NCI-H510A treated with DMSO at 0.1 percent for 48 hours (cell line): ENCODE measurements at regions not wholly inside any gene's neighbourhood (a gene's known extent, or its start where the extent isn't known, plus 50 kb on each side); places are given as distances from the start of the nearest gene placed in this dataset.
A peak's percentile ranks its signal among the peaks of the same experiment; 100 is the strongest.
"Not testable (repeated sequence)": the region's sequence is repeated elsewhere in the genome, so short reads cannot be mapped to it uniquely, and the experiment has no call there.

Experiments
- DNase-seq: peaks from one replicate; lab custom pipeline; 2025; lab: John Stamatoyannopoulos, UW

DNA sequence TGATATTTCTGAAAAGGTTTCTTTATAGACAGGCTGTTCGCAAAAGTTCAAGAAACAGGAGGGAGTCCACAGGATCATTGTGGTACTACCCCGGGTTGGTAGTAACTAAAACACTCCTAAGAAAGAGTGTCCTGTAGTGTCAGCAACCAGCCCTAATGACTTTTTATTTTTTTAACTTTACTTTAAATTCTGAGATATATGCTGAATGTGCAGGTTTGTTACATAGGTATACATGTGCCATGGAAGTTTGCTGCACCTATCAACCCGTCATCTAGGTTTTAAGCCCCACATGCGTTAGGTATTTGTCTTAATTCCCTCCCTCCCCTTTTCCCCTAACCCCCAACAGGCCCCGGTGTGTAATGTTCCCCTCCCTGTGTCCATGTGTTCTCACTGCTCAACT is 1396.9 kb upstream of the ZEB2 start:
- DNase-seq: no peak

DNA sequence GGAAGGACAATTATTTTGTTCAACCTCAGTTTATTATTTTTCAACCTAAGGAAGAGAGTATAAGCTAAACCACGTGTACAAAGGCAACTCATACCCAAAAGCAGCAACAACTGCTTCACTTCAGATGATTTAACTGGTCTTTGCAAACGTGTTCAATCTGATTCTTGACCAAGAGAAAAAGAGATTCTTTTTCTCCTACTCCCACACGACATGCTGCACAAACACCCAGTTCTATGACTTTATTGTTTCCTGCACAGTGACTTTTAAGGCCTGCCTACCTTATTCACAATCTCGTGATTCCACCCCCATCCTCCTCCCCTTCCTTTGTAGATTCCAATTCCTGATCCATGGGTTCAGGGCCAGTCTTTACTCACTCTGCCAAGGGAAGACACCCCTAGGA is 1394.8 kb upstream of the ZEB2 start:
- no peak for DNase-seq

DNA sequence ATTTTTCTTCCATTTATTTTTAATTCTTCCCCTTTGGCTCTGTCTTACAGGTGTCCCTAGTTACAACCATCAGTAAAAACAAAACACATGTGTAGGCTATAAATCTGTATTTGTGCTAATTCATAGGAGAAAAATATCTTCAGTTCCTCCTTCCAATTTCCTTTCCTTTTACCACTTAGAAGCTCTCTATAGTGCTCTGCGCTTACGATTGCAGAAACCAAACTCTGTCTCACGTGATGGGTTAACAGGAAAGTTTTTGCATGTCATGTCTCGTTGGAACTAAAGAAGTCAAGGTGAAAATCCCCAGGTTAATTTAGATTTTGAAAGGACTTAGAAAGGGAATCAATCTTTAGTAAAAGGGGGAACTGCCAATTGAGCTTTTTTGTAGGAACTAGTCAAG is 1390.5 kb upstream of the ZEB2 start:
- no peak for DNase-seq

DNA sequence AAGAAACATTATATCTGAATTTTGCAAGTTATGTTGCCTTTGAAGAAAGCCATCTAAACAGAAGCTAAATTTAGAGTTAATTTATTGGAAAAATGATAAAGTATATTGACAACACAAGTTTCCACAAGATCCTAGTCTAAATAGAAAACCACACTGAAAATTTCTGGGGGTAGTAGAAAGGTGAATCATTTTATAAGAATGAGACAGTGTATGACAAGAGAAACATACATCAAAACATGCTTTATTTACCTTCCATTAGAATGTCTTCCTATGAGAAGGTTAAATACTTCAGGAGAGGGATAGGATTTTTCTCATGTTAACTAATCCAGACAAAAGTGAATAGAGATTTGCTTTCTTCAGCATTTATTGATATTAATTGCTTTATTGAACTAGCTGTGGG is 1389.8 kb upstream of the ZEB2 start:
- DNase-seq: no peak

DNA sequence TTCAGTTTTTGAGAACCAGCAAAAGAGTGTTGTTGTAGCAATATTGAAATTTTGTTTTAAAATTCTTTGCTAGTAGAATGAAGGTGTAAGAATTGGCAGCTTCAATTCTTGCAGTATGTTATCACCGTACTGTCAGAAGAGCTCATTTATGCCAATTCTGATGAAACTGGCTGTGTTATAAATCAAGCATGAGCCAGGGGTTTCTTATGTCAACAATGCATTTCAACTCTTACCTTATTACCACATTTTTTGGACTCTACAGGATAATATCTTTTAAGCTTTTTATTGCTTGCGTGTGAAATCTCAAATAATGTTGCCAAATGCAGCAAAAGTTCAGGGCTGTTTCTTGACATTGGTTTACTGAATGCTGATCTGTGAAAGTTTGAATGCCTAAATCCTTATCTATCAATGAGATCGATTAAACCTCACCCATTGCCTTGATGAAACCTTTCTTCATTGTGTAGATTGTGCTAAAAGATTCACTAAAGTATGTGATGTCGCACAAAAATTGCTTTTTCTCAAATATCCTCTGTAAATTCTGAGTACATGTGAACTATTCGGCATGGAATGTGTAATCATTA is 1389.3 kb upstream of the ZEB2 start:
- DNase-seq: no peak

DNA sequence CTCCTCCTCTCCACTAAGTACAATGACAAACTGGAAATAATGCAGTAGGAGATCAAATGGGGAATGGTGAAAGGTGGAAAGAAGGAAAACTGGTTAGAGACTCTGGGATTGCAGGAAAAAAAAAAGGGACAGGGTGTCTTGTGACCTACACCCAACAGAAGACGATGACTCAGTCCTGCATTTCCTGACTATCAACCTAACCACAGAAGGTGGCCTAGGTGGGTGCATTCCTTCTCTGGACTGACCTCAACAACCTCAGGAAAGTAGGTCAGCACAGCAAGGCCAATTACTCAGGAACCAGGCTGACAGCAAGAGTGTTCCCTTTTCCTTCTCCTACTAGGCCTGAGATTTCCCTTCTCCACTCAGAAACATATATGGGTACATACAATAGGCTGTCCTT is 1386.4 kb upstream of the ZEB2 start:
- no peak for DNase-seq

DNA sequence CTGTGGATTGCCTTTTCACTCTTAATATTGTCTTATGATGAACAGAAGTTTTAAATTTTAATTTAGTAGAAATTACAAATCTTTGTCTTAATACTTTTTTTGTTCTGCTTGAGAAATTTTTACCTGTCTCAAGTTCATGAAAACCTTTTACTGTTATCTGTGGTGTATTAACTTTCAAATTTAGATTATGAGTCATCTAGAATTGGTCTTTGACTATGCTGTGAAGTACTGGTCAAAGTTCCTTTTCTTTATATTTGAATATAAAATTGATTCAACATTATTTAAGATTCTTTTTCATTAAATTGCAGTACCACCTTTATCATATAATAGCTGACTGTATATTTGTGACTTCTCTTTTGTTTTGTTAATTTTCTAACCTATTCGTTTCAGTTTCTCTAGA is 1385.5 kb upstream of the ZEB2 start:
- DNase-seq: no peak

DNA sequence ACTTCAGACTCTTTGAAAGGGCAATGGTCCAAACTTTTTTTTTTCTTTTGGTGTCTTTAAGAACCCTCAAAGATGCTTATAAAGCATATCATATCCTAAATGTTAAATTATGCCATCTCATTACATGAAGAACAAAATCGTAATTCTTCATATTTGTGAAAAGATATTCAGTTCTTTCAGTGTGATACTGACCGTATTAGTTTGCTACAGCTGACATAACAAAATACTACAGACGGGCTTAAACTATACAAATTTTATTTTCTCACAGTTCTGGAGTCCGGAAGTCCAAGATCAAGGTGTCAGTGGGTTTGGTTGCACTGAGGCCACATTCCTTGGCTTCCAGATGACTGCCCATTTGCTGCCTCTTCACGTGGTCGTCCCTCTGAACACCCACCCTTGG is 1377.2 kb upstream of the ZEB2 start:
- no peak for DNase-seq

DNA sequence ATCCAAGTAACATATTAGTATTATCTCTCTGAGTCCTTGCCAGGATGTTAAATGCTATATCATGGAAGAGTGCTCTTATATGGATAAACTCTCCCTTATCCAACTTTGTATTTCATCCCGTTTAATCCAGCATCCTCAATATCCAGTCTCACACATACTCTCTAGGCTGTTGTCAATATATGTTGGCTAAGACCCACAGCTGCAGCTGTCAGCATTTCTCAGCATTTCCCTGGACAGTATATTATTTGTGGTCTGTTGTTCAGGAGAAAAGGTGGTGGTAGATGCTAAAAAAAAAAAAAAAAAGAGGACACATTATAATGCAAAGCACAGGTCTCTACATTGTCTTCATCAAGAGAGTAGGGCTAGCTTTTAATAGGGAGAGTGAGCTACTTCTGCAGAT is 1368.0 kb upstream of the ZEB2 start:
- DNase-seq: no peak

DNA sequence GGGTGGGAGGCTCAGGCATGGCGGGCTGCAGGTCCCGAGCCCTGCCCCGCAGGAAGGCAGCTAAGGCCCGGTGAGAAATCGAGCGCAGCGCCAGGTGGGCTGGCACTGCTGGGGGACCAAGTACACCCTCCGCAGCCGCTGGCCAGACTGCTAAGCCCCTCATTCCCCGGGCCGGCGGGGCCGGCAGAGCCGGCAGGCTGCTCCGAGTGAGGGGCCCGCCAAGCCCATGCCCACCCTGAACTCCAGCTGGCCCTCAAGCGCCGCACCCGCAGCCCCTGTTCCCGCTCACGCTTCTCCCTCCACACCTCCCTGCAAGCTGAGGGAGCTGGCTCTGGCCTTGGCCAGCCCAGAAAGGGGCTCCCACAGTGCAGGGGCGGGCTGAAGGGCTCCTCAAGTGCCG is 1361.1 kb upstream of the ZEB2 start:
- DNase-seq: not testable (repeated sequence)

DNA sequence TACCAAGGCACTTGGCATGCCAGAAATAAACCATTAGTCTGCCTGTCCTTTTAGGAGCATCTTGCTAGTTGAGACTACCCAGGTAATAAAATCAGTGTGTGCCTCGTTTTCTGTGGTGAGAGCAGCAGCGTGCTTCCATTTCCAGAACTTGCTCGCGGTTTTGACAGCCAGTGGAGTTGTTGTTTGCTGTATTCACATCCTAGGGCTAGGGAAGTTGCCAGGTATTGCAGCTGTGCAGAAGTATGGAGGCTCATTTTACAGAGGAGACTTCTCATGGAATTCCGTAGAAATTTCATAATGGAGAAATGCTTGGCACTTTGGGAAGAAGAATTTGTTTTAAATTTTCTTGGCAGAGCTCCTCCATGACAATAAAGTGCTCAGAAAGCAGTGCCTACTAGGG is 1355.1 kb upstream of the ZEB2 start:
- no peak for DNase-seq

DNA sequence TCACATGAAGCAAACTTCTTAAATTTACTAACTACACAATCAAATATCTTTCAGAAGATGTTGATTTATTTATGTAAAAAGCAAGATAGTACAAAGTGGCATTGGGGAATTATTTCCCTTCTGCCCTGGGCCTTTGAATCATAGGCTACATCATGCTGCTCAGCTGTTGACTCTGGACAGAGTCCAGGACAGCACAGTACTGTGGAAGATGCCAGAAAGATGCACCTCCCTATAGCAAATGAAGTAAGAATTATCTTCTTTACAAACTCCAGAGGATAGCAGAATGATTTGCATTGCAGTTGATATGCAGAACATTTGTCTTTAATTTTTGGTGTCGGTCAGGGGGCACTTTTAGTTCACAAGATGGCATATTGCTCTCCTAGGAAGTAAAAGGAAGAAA is 1354.5 kb upstream of the ZEB2 start:
- no peak for DNase-seq

DNA sequence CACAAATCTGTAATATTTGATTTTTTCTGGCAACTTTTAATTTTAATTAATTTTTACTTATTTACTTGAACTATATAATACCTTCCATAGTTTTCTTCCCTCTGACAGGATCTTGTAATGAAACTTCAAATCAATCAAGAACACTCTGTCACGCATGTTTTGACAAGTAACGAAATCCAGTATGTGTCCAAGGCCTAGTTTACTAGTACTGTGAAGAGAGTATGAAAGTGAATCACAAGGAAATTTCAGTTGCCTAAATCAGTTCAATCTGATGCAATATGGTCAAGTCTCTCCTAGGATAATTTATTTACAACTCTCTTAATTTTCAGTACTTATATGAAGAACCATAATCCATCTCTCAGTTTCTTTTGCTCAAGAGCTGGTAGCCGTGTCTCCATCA is 1344.6 kb upstream of the ZEB2 start:
- no peak for DNase-seq

DNA sequence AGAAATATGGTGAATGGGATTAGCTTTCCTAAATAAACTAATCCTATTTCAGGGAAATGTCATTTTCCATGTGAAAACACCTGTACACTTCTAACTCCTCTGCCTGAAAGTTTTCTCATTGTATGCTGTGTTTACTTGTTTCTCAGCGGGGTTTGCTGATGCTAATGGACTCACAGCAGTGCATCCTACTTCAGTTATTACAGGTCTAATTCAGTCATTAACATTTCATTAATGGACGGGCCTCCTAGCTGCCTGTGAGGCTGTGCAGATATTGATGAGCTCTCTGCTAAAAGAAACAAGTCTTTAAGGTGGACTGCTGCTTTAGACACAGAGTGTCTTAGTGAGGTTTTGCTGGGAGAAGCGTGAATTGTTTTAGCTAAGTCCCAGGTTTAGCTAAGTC is 1342.0 kb upstream of the ZEB2 start:
- no peak for DNase-seq

DNA sequence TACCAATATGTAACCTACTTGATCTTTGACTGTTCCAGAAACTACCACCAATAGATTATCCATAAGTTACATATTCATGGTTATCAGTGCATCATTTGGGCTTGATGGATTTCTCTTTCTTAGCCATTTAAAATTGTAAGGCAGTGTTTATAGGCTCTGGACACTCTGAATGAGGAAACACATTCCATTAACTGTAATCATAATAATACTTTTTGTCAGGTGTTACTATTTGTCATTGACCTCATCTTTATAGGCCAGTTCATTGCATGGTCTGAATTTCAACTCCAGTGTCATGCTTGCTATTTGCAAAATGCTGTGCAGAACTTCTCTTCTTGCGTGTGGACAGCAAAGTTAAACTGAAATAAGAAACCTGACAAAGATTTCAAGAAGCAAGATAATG is 1340.2 kb upstream of the ZEB2 start:
- no peak for DNase-seq

DNA sequence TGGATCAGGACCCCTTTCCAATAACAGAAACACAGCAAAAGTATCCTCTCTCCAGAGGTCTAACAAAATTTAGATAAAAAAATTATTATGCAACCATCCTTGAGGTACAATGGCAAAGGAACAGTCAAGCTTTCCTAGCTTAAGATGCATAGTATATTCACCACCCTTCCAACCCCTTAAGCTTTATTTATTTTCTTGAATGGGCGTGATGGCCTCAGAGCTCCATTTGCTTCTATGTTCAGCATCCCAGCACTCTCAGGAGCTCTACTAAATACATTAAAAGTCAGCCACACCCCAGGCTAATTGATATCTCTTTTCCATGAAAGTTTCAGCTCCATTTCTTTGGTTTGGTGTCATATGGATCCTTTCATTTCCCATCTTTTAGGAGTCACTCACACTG is 1335.2 kb upstream of the ZEB2 start:
- DNase-seq: no peak

DNA sequence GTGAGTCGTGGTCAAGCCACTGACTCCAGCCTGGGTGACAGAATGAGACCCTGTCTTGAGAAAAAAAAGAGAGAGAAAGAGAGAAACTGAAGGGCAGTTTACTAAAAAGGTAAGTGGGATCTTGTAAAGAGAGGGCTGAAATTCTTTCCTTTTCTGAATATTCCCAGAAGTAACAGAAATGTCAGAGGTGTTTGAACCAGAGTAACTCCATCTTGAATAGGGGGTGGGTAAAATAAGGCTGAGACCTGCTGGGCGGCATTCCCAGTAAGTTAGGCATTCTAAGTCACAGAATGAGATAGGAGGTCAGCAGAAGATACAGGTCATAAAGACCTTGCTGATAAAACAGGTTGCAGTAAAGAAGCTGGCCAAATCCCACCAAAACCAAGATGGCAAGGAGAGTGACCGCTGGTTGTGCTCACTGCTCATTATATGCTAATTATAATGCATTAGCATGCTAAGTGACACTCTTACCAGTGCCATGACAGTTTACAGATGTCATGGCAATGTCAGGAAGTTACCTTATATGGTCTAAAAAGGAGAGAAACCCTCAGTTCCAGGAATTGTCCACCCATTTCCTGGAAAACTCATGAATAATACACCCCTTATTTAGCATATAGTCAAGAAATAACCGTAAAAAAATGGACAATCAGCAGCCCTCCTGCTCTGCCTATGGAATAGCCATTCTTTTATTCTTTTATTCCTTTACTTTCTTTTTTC is 1334.3 kb upstream of the ZEB2 start:
- DNase-seq: no peak

DNA sequence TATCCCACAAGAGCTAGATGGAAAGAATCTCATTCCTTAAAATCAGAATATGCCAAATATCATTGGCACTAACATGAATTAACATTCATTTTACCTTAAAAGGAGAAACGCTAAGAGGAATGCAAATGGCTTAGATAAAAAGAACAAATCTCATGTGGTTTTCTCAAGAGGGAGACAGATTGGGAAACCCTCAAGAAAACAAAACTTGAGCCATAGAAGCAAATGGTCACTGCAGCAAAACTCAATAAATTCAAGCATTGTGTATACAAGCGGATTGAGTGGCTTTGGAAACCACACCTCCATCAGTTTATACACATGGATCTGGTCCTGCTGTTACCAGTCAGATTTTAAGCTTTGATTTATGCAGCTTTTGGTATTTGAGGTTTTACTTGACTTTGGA is 1331.8 kb upstream of the ZEB2 start:
- no peak for DNase-seq

DNA sequence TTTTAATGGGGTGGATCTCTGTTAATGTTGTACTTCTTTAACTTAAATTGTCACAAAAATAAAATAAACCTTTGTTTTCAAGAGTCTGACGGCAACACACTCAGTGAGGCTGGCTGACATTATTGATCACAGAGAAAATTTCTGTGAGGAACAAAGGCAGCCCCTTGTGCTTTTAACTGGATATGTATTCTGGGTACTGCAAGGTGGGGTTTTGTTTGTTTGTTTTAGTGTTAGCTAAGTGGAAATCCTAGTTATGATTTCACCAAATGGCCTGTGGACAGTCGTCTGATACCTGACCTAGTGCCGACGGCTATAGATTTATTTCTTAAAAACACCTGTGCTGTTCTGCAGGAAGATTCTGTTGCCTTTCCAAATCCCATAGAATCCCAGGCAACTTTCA is 1329.5 kb upstream of the ZEB2 start:
- no peak for DNase-seq

DNA sequence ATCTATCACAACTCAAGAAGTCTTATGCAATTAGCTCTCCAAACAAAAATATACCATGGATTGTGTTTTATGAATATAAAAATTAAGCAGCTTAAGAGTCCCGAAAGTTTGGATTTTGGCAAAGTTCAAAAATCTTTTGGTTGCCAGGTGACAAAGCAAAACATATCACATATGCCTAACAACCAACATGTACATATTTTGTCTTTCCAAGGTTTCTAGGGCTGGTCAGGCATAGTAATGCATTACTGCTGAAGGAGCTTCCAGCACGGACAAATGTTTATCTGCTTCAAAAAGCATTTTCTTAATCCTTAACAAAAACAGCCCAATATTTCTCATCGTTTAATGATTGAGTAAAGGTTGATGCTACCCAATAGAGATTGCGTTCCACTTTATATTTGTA is 1327.1 kb upstream of the ZEB2 start:
- DNase-seq: no peak

DNA sequence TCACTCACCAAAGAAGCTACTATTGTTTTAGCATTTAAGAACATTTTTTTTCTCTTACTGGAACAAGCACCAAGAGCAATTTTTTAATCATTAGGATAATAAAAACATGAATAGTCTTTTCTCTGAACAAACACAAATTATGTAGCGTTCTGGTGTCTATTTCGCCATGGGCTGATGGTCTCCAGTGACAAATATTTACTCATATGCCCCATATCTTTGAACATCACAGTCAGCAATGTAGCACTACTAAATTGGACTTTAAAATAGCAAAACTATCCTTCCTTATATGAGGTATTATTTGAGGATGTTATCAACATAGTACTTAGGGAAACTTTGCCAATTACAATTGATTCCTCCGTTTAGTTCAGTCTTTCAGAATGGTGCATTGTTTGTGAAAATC is 1326.0 kb upstream of the ZEB2 start:
- no peak for DNase-seq

DNA sequence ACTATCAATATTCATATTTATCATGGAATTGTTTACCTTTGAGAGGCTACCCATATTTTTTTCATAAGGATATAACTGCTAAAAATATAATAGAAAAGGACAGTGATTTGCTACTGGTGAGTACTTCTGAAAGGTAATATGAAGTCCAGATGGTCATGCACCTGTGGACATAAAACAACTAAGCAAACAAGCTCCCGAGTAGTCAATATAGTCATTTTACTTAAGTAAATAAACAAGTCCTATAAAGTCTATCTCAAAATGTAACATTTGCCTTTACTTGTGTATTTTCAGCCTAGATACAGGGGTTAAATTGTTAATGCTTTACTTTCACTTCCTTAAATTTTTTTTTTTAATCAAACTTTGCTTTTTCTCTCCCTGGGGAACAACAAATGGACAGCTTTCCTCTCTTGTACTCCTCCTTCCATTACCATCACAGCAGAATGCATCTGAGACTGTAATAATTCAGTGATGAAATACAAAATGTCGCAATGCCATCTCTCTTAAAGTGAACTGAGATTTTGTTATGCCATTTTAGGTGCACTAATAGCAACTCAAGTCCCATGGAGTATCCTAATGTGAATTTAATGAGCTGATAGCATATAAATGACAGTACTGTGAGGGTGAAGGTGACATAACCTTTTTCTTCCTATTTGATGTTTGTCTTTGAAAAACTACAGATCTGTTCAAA is 1325.4 kb upstream of the ZEB2 start:
- peak; percentile 89 for DNase-seq

DNA sequence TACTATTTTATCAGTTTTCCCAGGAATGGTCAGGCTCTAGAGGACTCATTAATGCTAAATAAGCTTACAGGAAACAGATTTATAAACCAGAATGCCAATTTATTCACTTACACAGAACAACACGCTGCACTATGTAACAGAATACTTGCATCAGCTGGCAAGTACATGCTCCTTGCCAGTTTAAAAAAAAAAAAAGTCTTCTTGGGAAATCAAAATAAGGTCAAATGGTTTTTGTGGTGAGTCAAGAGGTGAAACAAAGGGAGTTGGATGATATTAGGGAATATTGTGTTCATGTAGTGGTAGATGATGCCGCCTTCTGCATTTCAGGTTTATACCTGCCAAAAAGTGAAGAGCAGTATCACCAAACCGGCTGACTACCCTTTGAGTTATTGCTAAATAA is 1322.1 kb upstream of the ZEB2 start:
- no peak for DNase-seq

DNA sequence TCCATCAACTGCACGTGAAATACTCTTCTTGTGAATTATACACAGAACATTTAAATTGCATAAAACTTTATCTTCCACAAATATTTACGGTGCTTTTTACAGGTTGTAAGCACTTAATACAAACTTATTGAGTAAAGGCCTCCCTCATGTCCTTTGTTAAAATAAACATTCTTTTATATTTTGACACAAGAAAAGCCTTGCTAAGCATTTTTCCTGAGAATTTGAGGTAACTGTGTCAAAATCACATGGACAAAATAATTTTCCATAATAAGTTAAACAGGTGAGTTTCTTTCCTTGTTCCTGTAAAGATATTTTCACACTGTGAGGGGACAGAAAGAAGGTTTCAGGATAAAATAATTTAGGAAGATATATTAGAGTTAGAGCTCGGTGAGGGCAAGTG is 1317.1 kb upstream of the ZEB2 start:
- no peak for DNase-seq
